ENCODE measurements at regions not wholly inside any gene's neighbourhood (a gene's known extent, or its start where the extent isn't known, plus 50 kb on each side); places are given as distances from the start of the nearest gene placed in this dataset.

DNA sequence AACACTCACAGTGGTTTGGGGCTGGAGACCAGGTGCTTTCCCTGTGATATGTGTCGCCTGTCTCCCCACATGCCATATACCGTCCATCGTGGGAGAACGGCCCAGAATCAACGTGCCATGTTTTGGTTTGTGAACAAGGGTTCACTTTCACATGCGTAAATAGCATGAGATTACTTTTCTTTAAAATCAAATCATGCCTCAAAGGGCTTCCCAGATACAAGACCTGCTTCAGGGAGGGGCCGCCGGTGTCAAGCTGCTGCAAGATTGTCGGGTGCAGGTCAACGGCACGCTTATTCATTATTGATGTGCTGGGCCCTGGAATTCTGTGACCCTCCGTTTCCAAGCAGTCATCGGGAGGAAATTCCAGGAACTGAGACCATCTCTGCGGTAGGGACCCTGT lies 145.2 kb upstream of the RTL1 start:
- ChIA-PET CTCF (no interaction called here), POLR2A (ENCODE audit: low non-redundant PET) (no interaction called here)
- TF ChIP-seq, protein P1, sequence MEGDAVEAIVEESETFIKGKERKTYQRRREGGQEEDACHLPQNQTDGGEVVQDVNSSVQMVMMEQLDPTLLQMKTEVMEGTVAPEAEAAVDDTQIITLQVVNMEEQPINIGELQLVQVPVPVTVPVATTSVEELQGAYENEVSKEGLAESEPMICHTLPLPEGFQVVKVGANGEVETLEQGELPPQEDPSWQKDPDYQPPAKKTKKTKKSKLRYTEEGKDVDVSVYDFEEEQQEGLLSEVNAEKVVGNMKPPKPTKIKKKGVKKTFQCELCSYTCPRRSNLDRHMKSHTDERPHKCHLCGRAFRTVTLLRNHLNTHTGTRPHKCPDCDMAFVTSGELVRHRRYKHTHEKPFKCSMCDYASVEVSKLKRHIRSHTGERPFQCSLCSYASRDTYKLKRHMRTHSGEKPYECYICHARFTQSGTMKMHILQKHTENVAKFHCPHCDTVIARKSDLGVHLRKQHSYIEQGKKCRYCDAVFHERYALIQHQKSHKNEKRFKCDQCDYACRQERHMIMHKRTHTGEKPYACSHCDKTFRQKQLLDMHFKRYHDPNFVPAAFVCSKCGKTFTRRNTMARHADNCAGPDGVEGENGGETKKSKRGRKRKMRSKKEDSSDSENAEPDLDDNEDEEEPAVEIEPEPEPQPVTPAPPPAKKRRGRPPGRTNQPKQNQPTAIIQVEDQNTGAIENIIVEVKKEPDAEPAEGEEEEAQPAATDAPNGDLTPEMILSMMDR (conservative IDR thresholded peaks at IDR 0.05; ENCODE audit: low read depth, low read length), result no peak
- no peak for TF ChIP-seq EZH2 (IDR thresholded peaks at IDR 0.05; ENCODE audit: borderline replicate concordance, low read depth, low read length, poor library complexity, severe bottlenecking)
- no peaks in the 10 kb centered on the region for H3K36me3 ChIP-seq (ENCODE audit: insufficient read depth, low read length, poor library complexity, severe bottlenecking)
- no peak overlapping the region for H3K4me3 ChIP-seq (ENCODE audit: low read depth, low read length, poor library complexity, severe bottlenecking)
- no peaks in the 10 kb centered on the region for H3K9me3 ChIP-seq (ENCODE audit: low read depth, low read length, poor library complexity, severe bottlenecking)
- BruUV-seq (replicated peaks), result no TSS peak
- DNase-seq (ENCODE audit: low spot score), result no peak
- H3K27me3 ChIP-seq (replicated peaks; ENCODE audit: insufficient read depth, low read depth, low read length, poor library complexity), result no peaks in the 10 kb centered on the region
- H3K4me1 ChIP-seq (ENCODE audit: insufficient read depth, low read length, poor library complexity, severe bottlenecking), result no peaks in the 10 kb centered on the region
- intact Hi-C loops (cut with micrococcal nuclease; ENCODE audit: unreplicated experiment), result no loop called here
- no peak overlapping the region for H3K27ac ChIP-seq (ENCODE audit: low read depth, low read length, poor library complexity, severe bottlenecking)

DNA sequence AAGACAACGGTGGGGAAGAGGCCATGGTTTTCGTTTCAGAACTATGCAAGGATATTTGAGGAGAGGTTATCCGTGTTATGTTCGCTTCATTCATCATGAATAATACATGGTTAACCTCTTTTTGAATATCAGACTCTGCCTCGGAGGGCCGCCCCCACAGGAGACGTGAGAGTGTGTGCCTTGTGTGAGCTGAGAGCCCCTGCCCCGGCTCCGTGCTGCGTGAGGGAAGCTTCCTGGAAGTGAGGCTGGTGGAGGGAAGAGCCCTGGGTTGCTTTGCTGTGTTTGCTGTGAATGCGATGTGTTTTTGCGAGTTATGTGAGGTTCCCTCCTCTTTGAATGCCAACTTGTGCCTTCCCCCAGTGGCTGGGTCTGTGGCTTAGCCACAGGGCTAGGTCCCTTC lies 146.0 kb upstream of the RTL1 start:
- no peak for TF ChIP-seq EZH2 (IDR thresholded peaks at IDR 0.05; ENCODE audit: borderline replicate concordance, low read depth, low read length, poor library complexity, severe bottlenecking)
- TF ChIP-seq, protein P1 (conservative IDR thresholded peaks at IDR 0.05; ENCODE audit: low read depth, low read length), result no peak
- CTCF ChIA-PET, result no interaction called here

DNA sequence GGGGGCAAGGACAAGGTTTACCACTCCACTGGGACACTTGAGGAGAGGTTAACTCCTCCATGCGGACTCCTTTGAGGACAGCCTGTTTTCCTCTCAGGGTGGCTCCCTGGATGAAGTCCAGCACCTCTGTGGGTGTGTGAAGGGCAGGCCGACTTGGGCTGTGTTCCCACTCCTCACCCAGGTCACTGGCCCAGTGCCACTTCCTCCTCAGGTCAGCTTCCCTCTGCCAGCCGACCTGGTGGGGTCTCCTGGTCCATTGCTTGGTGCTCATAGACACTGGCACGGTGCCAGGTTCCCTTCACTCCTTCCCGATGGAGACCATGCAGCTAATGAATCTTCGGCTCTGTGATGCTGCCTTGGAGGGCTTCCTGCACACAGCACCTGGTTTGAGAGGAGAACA lies 146.4 kb upstream of the RTL1 start:
- no peaks in the 10 kb centered on the region for H3K36me3 ChIP-seq (ENCODE audit: insufficient read depth, low read length, poor library complexity, severe bottlenecking)
- no peak overlapping the region for H3K4me3 ChIP-seq (ENCODE audit: low read depth, low read length, poor library complexity, severe bottlenecking)
- ChIA-PET CTCF (no interaction called here), POLR2A (ENCODE audit: low non-redundant PET) (no interaction called here)
- no peaks in the 10 kb centered on the region for H3K9me3 ChIP-seq (ENCODE audit: low read depth, low read length, poor library complexity, severe bottlenecking)
- H3K27ac ChIP-seq (ENCODE audit: low read depth, low read length, poor library complexity, severe bottlenecking), result no peak overlapping the region
- no TSS peak for BruUV-seq (replicated peaks)
- no peak for DNase-seq (ENCODE audit: low spot score)
- intact Hi-C loops (cut with micrococcal nuclease; ENCODE audit: unreplicated experiment), result no loop called here
- no peaks in the 10 kb centered on the region for H3K4me1 ChIP-seq (ENCODE audit: insufficient read depth, low read length, poor library complexity, severe bottlenecking)
- no peaks in the 10 kb centered on the region for H3K27me3 ChIP-seq (replicated peaks; ENCODE audit: insufficient read depth, low read depth, low read length, poor library complexity)
- TF ChIP-seq EZH2 (IDR thresholded peaks at IDR 0.05; ENCODE audit: borderline replicate concordance, low read depth, low read length, poor library complexity, severe bottlenecking), result no peak
- TF ChIP-seq, protein P1 (conservative IDR thresholded peaks at IDR 0.05; ENCODE audit: low read depth, low read length), result no peak

More for the DNA sequence above, 146.0 kb upstream of the RTL1 start:
- H3K36me3 ChIP-seq (ENCODE audit: insufficient read depth, low read length, poor library complexity, severe bottlenecking), result no peaks in the 10 kb centered on the region
- H3K27ac ChIP-seq (ENCODE audit: low read depth, low read length, poor library complexity, severe bottlenecking), result no peak overlapping the region
- H3K4me3 ChIP-seq (ENCODE audit: low read depth, low read length, poor library complexity, severe bottlenecking), result no peak overlapping the region
- DNase-seq (ENCODE audit: low spot score), result no peak
- H3K9me3 ChIP-seq (ENCODE audit: low read depth, low read length, poor library complexity, severe bottlenecking), result no peaks in the 10 kb centered on the region
- no peaks in the 10 kb centered on the region for H3K27me3 ChIP-seq (replicated peaks; ENCODE audit: insufficient read depth, low read depth, low read length, poor library complexity)
- no peaks in the 10 kb centered on the region for H3K4me1 ChIP-seq (ENCODE audit: insufficient read depth, low read length, poor library complexity, severe bottlenecking)
- intact Hi-C loops (cut with micrococcal nuclease; ENCODE audit: unreplicated experiment), result no loop called here
- BruUV-seq (replicated peaks), result no TSS peak
- POLR2A ChIA-PET (ENCODE audit: low non-redundant PET), result no interaction called here

Data from A673 (cell line).